Endodermal cell (in vitro differentiated cells): ENCODE measurements at regions not wholly inside any gene's neighbourhood (a gene's known extent, or its start where the extent isn't known, plus 50 kb on each side); places are given as distances from the start of the nearest gene placed in this dataset.
A peak's percentile ranks its signal among the peaks of the same experiment; 100 is the strongest.

Experiments used
- DNase-seq: peaks from one replicate; pipeline ENCODE4 v3.0.0-alpha.2; 2017
- H3K27ac ChIP-seq: 2 replicates; pipeline ENCODE4 v1.5.1; 2013; ENCODE audit warnings: mild to moderate bottlenecking, low read depth, low read length, moderate library complexity
- H3K27me3 ChIP-seq: 2 replicates; pipeline ENCODE4 v1.6.1; 2013; ENCODE audit warnings: mild to moderate bottlenecking, low read length, moderate library complexity; ENCODE audit not compliant: insufficient read depth, control insufficient read depth, poor library complexity, severe bottlenecking
- H3K36me3 ChIP-seq: 2 replicates; pipeline ENCODE4 v1.7.0; 2013; ENCODE audit warnings: mild to moderate bottlenecking, low read length, moderate library complexity; ENCODE audit not compliant: control insufficient read depth, insufficient read depth
- H3K4me1 ChIP-seq: one replicate; pipeline ENCODE4 v1.7.0; 2013; ENCODE audit warnings: low read length; ENCODE audit not compliant: control insufficient read depth, insufficient read depth
- H3K4me3 ChIP-seq: 2 replicates; pipeline ENCODE4 v1.5.1; 2013; ENCODE audit warnings: mild to moderate bottlenecking, low read length, moderate library complexity
- H3K9ac ChIP-seq: 2 replicates; pipeline ENCODE4 v1.6.1; 2013; ENCODE audit warnings: mild to moderate bottlenecking, low read length, moderate library complexity; ENCODE audit not compliant: poor library complexity, severe bottlenecking; ENCODE audit errors: extremely low read depth
- H3K9me3 ChIP-seq: 2 replicates; pipeline ENCODE4 v1.6.1; 2013; ENCODE audit warnings: mild to moderate bottlenecking, low read length, moderate library complexity; ENCODE audit not compliant: control insufficient read depth
- H3K27ac Mint-ChIP-seq: 2 replicates; pipeline ENCODE4 v1.8.0; 2020; ENCODE audit warnings: mixed read lengths
- H3K27me3 Mint-ChIP-seq: 2 replicates; pipeline ENCODE4 v1.8.0; 2021; ENCODE audit warnings: mild to moderate bottlenecking, mixed read lengths; ENCODE audit not compliant: insufficient read depth
- H3K36me3 Mint-ChIP-seq: 2 replicates; pipeline ENCODE4 v1.8.0; 2020; ENCODE audit warnings: low read depth, mixed read lengths
- H3K4me1 Mint-ChIP-seq: 2 replicates; pipeline ENCODE4 v1.8.0; 2020; ENCODE audit warnings: mixed read lengths
- H3K4me3 Mint-ChIP-seq: 2 replicates; pipeline ENCODE4 v1.8.0; 2020; ENCODE audit warnings: mild to moderate bottlenecking, moderate library complexity, mixed read lengths
- H3K9me3 Mint-ChIP-seq: 2 replicates; pipeline ENCODE4 v1.8.0; 2020; ENCODE audit warnings: mild to moderate bottlenecking, mixed read lengths
- CTCF ChIP-seq: fragments of 200-600 bp; sonication (generic); conservative IDR thresholded peaks from 2 replicates; pipeline ENCODE4 v1.5.0; 2021; ENCODE audit warnings: antibody characterized with exemption, mild to moderate bottlenecking
- WGBS, 2 experiments: methylation state at CpG; one replicate each; pipeline versions ENCODE4 v1.1.5 to v1.1.7; 2013; ENCODE audit warnings: missing lambda C conversion rate in 2 of 2, mixed read lengths in 1 of 2; ENCODE audit not compliant: insufficient coverage in 1 of 2, insufficient read length in 1 of 2; 5-methylcytosine and 5-hydroxymethylcytosine counted together

- 87 to 98% methylated on average over 5 to 10 of the region's 10 CpGs for WGBS, 2 experiments
- no peaks in the 10 kb centered on the region for H3K36me3 Mint-ChIP-seq
- no peak for TF ChIP-seq CTCF
These were observed 104.0 kb downstream of the CPZ start for GRCh38 chr4:8696369-8697127.

GRCh38 chr4:8695237-8696219 lies 103.0 kb downstream of the CPZ start:
- H3K36me3 ChIP-seq = no peaks in the 10 kb centered on the region
- TF ChIP-seq CTCF = no peak
- DNase-seq = peak; percentile 34
- H3K9me3 ChIP-seq = no peaks in the 10 kb centered on the region
- WGBS, 2 experiments = 91 to 95% methylated on average over 11 to 18 of the region's 18 CpGs
- H3K9me3 Mint-ChIP-seq = no peaks in the 10 kb centered on the region
- H3K27ac Mint-ChIP-seq = no peak overlapping the region
- no peaks in the 10 kb centered on the region for H3K4me1 ChIP-seq
- no peaks in the 10 kb centered on the region for H3K27me3 ChIP-seq
- no peaks in the 10 kb centered on the region for H3K36me3 Mint-ChIP-seq
- no peak overlapping the region for H3K9ac ChIP-seq
- H3K4me3 ChIP-seq = no peak overlapping the region
- H3K4me1 Mint-ChIP-seq = no peaks in the 10 kb centered on the region
- no peak overlapping the region for H3K27ac ChIP-seq
- H3K4me3 Mint-ChIP-seq = no peak overlapping the region
- peaks cover 11% of the 10 kb centered on the region for H3K27me3 Mint-ChIP-seq

More at GRCh38 chr4:8696369-8697127, 104.0 kb downstream of the CPZ start:
- Histone ChIP-seq H3K4me3 (no peak overlapping the region), H3K9me3 (no peaks in the 10 kb centered on the region), H3K27me3 (no peaks in the 10 kb centered on the region), H3K9ac (no peak overlapping the region), H3K4me1 (no peaks in the 10 kb centered on the region), H3K36me3 (no peaks in the 10 kb centered on the region), H3K27ac (no peak overlapping the region)
- no peaks in the 10 kb centered on the region for H3K4me1 Mint-ChIP-seq
- no peak overlapping the region for H3K27ac Mint-ChIP-seq
- H3K27me3 Mint-ChIP-seq = peaks cover 7% of the 10 kb centered on the region
- H3K4me3 Mint-ChIP-seq = no peak overlapping the region
- H3K9me3 Mint-ChIP-seq = no peaks in the 10 kb centered on the region
- DNase-seq = no peak

GRCh38 chr4:8694651-8695151 lies 102.1 kb downstream of the CPZ start:
- no peaks in the 10 kb centered on the region for H3K9me3 Mint-ChIP-seq
- peaks cover 18% of the 10 kb centered on the region for H3K27me3 Mint-ChIP-seq
- no peaks in the 10 kb centered on the region for H3K27me3 ChIP-seq
- TF ChIP-seq CTCF = no peak
- H3K4me1 Mint-ChIP-seq = no peaks in the 10 kb centered on the region
- H3K27ac ChIP-seq = no peak overlapping the region
- H3K9ac ChIP-seq = no peak overlapping the region
- no peaks in the 10 kb centered on the region for H3K36me3 Mint-ChIP-seq
- H3K4me1 ChIP-seq = no peaks in the 10 kb centered on the region
- H3K4me3 ChIP-seq = no peak overlapping the region
- no peak overlapping the region for H3K27ac Mint-ChIP-seq
- H3K9me3 ChIP-seq = no peaks in the 10 kb centered on the region
- WGBS, 2 experiments = 89% methylated on average over 6 to 10 of the region's 10 CpGs
- peak; percentile 39 for DNase-seq
- no peak overlapping the region for H3K4me3 Mint-ChIP-seq
- no peaks in the 10 kb centered on the region for H3K36me3 ChIP-seq
